HG02588 (cell line): ENCODE measurements at regions not wholly inside any gene's neighbourhood (a gene's known extent, or its start where the extent isn't known, plus 50 kb on each side); places are given as distances from the start of the nearest gene placed in this dataset.
A peak's percentile ranks its signal among the peaks of the same experiment; 100 is the strongest.

Source experiments
- ATAC-seq: cut with Tn5 transposase; IDR thresholded peaks from one replicate; pipeline ENCODE4 v1.9.1; 2021; ENCODE audit warnings: mild to moderate bottlenecking, moderate library complexity; ENCODE audit not compliant: unreplicated experiment

- no peak for ATAC-seq
Measured at GRCh38 chr2:731711-732110, 54.5 kb upstream of the TMEM18 start.

GRCh38 chr2:729376-729861 lies 52.2 kb upstream of the TMEM18 start:
- no peak for ATAC-seq

- no peak for ATAC-seq
Measured at GRCh38 chr2:728165-728564, 51.0 kb upstream of the TMEM18 start.

GRCh38 chr2:727071-727470 lies 49.9 kb upstream of the TMEM18 start:
- peak; percentile 66 for ATAC-seq
